Stimulated activated CD4-positive, alpha-beta T cell treated with anti-CD3 and anti-CD28 coated beads, Interleukin-12 subunit alpha, Interleukin-12 subunit beta, amount 100 ng/mL, for 4 hours (primary cell): ENCODE measurements at regions not wholly inside any gene's neighbourhood (a gene's known extent, or its start where the extent isn't known, plus 50 kb on each side); places are given as distances from the start of the nearest gene placed in this dataset.

Experiments used
- DNase-seq: peaks from one replicate; pipeline ENCODE4 v3.0.0-alpha.2; 2020

DNA sequence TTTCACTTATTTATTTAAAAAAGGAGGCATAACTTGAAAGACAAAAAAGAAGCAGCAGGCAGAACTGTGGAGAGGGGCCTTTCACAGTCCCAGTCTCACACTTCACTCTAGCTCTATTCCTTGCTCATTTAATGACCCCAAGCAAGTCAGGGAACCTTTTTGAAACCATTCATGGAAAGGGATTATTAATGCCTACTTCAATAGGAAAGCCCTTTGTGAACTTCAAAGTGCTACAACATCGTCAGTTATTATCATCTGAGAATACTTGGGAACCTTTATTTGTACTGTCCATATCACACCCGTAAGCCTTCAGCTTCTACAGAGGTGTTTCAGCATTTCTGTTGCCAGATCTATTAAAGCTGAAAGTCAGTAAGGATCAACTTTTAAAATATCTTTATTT lies 320.2 kb downstream of the TMEM161B start:
- no peak for DNase-seq

DNA sequence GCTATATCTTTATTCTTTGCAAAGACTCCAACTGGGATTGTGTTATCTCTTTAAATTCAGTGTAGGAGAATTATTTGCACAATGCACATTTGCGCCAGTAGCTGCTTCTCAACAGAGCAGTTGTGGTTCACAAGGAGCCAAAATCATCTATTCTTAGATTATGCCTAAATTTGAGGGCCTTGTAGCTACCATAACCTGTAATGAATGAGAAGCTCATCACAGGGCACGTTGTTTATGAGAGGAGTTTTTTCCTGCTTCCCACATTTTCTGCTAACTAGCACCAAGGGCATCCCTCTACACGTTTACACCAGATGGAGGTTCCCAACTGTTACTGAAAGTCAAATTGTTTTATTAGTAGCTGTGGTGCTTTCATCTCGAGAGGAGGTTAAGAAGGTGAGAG lies 322.4 kb downstream of the TMEM161B start:
- no peak for DNase-seq

DNA sequence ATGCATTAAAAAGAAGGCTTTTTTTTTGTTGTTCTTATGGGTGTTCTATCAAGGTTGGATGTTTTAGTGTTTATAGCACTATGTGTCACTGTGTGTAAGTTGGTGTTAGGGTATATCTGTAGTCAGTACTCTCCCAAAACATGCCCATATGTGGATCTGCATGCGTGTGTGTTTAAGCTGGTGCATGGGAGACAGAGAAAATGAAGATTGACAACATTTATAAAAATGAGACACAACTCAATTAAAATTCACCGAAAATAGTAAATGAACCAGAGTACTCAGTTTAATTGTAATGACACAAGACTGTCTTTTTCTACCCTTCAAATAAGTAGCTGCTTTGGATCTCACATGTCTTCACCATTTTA lies 323.4 kb downstream of the TMEM161B start:
- DNase-seq, result no peak

DNA sequence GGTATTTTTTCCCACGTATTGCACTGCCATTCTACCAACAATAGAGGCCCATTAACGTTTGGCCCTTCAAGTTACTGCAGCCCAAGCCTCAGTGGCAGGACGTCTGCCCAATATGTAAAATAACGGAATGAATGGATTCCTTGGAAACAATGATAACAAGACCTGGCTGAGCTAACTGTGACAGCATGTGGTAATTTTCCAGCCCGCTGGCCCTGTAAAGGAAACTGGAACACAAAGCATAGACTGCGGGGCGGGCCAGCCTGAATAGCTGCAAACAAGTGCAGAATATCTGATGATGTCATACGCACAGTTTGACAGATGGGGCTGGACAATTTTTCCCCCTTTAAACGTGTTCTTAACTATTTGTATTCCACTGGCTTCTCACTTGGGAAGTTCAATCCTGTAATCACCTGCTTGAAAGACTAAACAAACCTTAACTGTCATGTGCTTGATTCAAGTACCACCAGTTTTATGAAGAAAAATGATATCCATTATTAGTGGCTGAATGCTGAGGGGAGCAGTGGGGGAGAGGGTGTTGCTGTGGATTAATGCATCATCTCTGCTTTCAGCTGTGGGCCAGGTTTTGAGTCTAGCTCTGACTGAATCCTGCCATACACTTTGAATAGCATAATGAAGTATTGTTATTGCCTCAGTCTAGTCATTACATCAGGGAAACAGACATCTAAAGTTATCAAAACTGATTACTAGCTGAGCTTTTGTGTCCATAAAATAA lies 323.9 kb downstream of the TMEM161B start:
- no peak for DNase-seq

DNA sequence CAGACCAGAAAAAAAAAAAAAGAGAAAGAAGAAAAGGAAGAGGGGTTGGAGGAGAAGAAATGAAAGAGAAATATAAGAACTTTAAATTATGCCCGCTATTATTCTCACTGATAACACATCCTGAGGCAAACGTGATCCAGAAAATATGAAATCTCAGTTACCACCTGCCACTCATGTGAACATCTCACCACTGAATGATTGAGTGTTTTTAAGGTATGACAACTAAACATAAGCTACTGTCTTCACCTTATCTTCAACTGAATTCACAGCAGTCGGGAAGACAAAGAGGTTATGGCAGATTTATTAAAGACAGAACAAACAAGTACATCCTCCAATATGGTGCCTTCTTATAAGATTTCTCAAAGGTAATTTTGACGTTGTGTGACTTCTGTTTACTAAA lies 327.9 kb downstream of the TMEM161B start:
- no peak for DNase-seq

DNA sequence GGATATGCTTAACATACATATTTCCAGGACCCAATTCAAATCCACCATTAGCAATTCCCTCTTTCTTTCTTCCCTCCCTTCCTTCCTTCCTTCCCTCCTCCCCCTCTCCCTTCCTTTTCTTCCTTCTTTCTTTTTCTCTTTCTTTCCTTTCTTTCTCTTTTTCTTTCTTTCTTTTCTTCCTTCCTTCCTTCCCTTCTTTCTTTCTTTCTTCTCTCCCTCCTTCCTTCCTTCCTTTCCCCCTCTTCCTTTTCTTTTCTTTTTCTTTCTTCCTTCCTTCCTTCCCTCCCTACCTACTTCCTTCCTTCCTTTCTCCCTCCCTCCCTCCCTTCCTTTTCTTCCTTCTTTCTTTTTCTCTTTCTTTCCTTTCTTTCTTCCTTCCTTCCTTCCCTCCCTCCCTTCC lies 332.0 kb downstream of the TMEM161B start:
- no peak for DNase-seq

DNA sequence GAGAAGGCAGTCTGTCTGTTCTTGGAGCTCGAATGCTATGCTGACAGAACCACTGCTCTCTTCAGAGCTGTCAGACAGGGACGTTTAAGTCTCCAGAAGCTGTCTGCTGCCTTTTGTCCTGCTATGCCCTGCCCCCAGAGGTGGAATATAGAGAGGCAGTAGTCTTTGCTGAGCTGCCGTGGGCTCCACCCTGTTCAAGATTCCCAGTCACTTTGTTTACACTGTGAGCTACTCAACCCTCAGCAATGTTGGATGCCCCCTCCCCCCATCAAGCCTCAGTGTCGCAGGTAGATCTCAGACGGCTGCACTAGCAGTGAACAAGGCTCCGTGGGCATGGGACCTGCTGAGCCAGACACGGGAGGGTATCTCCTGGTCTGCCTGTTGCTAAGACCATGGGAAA lies 344.2 kb downstream of the TMEM161B start:
- no peak for DNase-seq

DNA sequence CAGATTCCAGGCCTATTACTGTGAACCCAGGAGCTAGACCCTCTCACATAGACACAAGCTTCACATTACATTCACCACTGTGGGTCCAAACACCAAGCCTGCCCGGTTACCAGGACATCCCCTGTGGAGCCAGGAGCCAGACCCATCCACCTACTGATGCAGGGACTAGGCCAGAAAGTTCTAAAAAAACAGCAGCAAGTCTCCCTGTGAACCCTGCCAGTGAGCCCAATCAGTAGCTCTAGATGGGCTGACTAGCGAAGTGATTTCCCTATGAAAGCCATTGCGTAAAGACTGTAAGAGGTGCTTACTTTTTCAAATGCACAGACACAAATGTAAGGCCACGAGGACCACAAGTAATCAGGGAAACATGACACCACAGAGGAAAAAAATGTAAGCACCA lies 352.3 kb downstream of the TMEM161B start:
- no peak for DNase-seq

DNA sequence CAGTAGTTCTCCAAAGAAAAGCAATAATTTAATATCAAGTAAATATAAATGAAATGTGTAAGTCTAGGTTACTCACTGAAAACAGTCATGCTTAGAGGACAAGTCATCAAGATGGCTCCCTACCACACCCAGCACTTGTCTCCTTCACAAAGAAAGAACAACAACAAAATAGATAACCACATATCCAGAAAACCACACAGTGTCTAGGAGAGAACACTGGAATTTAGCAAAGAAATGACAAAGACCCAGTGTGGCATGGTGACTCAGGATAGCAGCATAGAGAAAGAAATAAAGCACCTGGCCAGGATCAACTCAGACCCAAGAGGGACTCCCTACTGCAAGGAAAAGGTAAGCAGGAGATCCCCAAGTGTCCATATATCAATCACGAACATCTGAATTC lies 356.2 kb downstream of the TMEM161B start:
- DNase-seq, result no peak

DNA sequence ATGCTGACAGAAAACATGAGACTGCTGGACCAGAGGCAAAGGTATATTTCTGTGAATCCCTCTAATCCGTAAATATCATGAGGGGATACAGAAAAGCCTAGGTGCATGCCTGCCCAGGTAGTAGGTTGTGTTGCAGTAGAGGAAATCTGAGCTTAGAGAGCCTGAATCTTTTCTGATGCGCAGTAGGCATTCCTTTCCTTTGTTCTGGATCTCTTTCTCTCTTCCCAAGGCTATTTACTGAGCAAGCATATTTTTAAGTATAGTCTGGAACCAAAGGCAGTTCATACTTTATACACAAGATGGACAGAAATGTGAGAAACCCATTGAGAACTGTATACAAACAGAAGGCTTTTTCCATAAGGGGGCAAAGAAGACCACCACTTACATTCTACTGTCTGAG lies 359.3 kb downstream of the TMEM161B start:
- no peak for DNase-seq

DNA sequence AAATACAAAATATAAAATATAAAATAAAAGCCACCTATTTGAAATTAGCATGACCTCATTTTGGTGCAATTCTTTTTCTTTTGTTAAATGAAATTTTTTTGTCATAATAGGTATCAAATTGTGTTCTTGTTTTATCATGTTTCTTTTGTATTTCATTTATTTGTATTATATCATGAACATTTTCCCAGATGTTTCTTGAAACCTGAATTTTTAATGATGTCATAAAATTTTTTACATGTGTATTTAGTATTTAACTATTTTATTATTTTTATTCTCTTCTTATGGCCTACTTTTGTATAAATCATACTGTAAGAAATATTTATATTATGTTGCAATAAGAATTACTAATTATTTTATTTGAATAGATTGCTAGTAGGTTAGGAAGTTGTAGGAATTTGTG lies 361.7 kb downstream of the TMEM161B start:
- no peak for DNase-seq

DNA sequence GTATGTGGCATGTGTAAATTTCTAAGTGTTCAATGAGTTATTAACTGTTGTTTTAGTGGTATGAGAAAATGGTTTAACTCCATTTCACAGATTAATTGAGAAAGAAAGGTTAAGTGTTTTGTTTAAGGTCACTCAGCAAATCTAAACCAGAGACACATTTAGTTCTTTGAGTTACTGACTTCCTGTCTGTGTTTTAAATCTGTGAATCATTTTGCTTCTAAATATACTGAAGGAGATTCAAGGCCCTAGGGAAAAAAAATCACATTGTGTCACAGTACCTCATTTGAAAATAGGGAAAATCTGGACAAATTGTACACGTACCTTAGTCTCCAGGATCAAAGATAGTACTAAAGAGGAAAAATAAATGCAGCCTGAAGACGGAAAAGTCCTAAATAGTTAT lies 368.2 kb downstream of the TMEM161B start:
- DNase-seq, result no peak

DNA sequence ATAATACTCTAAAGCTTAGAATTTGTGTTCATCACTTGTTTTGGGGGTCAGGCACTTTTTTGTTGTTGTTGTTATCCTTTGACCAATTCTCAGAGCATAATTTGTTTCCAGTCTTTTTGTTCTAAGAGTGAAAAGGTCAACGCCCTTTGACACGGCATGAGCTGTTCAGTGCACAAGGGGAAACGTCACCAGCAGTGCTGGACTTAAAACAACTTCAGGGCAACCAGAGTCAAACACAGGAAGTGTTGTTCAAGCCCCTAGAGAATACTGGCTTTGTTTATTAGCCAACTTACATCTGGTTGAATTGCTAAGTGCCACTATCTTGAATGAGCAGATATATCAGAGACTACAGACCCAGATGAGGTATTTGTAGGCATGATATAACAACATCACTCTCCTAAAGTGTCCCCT lies 368.9 kb downstream of the TMEM161B start:
- no peak for DNase-seq

DNA sequence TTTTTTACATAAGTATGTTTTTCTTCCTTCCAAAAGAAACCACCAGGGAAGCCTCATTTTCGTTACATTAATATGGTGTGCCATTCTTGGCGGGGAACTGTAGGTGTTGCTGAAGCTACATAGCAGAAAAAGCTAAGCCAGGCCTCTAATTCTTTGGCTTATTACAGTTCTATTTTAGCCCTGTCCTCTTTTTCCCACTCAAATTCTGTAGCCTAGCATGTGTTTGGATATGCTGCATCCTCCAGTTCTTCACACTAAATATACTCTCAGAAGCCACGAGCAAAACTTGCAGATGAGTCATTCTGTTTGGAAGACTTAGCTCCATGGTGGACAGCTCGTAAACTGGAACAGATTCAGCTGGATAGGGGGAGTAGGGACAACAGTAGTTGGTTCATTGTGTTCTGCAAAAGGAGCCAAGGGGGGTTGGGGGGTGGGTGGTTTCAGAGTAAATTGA lies 369.4 kb downstream of the TMEM161B start:
- DNase-seq, result no peak

DNA sequence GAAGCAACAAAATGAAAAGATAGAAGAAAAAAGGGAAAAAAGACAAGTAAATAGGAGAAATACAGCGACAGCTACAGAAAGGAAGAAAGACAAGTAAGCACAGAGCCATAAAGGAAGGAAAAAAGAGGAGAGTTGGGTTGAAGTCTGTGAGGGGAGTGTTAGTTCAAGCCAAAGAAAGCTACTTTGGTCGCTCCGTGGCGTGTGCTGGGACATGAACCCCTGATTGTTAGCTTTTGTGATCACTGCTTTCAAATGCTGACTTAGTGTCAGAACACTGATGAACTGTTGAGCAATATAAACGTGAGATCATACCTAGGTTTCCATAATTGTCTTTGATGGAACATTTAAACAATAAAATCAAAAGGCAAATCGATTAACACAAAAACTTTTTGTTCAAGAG lies 370.1 kb downstream of the TMEM161B start:
- no peak for DNase-seq

DNA sequence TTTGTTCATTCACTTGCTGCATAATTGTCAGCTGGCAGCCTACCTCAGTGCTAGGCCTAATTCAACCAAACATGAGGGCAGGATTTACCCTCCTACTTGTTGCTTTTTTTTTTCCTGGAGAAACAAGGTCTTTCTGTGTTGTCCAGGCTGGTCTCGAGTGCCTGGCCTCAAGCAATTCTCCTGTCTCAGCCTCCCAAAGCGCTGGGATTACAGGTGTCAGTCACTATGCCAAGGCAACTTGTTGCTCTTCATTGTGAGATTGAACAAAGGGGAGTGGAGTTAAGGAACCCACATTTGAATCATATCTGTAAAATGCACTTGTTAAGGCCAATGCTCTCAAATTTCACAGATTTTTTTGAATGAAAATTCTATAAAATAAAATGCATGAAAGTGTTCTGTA lies 380.5 kb downstream of the TMEM161B start:
- no peak for DNase-seq

DNA sequence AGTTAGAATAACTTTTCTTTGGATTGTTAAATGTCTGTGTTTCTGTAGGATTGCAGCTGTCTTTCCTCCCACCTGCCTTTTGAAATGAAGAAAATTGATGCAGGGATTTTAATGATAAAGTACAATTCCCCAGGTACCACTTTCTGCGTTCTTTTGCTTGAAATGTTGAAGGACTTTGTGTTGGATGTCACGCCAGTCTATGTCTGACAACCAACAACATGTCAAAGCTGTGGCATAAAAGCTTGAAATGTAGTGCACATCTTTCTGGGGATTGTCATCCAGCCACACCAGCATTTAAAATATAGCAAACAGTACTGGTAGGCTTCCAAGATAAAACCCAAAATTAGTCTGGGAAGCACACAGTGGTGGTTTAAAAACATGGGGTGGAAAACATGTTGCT lies 381.4 kb downstream of the TMEM161B start:
- DNase-seq, result no peak

DNA sequence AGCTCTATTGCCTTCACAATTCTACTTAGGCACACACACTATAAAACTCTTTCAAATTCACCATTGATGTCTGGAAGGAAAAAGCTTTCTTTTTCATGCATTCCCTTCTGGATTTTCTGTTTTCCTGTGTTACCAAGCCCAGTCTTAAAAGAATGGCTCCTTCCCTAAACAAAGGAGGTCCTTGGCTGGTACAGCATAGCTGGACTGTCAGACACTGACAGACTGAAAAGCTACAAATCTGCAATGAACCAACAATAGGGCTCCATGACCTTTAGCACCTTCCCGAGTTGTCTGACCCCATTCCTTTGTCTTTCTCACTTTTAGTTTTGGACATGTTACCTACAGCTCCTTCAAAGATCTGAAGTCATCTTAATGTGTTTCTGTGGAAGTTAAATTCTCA lies 382.5 kb downstream of the TMEM161B start:
- DNase-seq, result no peak

DNA sequence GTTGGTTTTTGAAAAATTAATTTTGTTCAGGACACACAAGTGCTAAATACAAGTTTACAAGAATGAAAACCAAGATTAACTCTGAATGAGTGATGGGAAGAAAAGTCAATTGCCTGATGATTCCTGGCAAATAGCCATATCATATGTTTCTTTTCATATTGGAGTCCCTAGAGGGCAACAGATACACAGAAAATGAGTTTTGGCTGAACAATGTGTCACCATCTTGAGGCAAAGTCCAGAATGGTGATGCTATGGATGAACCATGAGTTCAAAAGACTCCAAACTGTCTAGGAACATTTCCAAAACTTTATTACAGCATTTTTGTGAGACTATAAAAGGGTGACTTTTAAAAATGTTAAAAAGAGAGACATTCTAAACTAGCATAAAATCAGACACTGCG lies 382.9 kb downstream of the TMEM161B start:
- no peak for DNase-seq

DNA sequence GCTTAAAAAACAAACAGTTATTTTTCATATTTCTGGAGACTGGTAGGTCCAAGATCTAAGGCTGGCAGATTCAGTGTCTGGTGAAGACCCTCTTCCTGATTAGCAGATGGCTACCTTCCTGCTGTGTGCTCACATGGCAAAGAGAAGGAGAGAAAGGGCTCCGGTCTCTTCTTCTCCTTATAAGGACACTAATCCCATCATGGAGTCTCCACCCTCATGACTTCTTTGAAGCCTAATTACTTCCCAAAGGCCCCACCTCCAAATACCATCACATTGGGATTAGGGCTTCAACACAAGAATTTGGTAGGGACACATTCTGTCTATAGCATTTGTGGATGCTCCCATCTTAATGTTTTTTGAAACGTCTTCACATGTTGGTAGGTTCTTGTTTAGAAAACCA lies 391.1 kb downstream of the TMEM161B start:
- no peak for DNase-seq

DNA sequence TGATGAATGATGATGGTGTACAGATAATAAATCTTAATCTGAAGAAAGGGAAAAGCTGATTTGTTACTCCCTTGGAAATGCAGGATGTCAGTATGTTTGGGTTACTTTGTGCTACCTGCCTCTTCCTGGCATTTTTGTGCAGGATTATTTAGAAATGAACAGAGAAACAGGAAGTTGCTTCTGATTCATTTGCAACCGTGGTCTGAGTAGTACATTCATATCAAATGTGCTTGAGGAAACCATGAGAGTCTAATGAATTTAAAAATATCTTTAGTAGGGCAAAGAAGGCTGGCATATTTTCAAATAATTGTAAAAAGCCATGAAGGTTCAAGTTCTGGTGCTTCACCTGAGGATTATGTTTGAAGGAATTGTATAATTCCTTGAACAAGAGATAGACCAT lies 391.6 kb downstream of the TMEM161B start:
- no peak for DNase-seq

DNA sequence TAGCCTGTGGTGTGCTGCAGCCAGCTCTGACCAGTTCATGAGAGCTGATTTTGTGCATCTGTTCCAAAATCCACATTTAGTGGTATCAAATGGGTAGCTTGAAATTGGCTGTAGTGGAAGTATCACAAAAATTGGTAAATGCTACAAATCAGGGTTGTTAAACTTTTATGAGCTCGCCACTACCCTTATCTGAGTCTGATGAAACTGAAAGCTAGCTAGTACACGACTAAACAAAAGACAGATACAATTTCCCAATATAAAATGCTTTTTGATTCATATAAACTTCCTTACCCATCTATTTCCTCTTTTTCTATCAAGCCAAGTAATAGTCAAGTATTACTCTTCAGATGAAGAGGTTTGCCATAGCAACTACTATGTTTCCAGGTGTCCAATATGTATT lies 392.0 kb downstream of the TMEM161B start:
- no peak for DNase-seq

DNA sequence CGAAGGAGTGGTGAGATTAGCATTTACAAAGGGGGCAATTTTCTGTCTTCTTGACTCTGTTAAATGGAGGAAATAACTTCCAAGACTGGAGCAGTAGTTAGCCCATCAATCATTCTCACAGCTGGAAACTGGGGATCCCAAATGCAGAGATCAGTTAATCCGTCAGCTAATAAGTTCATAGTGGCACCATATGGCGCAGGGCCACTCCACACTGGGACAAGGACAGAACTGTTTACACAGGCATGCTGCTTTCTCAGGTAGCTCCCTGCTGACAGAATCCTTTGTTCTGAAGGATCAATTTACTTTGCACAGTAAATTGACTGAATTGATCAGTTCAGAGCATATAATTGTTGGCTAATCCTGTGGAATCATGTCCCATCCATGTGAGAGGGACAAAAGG lies 395.7 kb downstream of the TMEM161B start:
- no peak for DNase-seq

DNA sequence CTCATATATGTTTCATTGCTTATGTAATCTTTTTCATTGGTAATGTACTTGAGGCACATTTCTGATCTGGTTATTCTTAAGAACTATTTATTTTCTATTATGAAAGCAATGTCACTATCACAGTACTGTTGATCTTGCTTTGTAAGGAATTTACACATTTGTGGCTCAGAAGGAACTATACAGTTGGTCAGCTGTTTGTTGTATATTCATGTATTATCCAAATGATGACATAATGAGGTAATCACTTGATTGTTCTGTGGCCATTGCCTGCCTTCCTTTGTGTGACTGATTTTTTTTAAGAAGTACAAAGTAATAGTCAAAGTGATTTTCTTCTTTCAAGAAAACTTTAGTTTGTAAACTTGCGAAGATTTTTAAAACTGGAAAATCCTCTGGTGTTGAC lies 399.9 kb downstream of the TMEM161B start:
- no peak for DNase-seq

DNA sequence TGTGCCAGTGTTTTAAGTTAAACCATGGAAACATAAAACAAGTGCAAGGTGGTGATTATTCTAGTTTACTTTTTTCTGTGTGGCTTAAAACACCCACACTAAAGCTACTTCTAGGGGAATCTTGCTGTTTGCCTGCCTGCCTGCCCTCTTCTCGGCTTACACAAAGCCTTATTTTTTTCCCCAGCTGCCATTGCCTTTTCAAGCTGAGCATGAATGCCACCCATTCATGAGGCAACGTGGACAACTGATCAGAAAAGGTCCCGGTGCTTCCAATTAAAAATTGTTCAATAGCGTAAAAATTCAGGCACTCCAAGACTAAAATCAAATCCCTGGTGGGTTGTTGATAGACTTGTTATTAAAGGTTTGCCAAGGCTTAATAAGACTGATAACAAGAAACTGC lies 401.4 kb downstream of the TMEM161B start:
- no peak for DNase-seq

DNA sequence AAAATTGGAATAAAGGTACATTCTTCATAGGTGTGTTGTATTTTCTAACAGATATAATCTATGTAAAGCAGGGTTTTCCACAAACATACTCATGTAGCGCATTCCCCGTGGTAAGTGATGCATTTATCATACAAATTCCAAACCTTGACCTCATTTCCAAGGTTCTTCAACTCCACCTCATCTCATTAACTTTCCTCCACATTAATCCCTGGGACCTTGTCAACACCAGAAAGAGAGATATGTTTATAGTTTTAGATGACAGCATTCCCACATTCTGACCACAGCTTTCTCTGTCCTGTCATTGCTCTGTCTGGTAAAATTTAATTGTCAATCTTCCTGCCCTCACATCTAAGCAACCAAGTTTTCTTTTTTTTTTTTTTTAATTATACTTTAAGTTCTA lies 415.1 kb downstream of the TMEM161B start:
- DNase-seq, result no peak
